ENCODE measurements at regions not wholly inside any gene's neighbourhood (a gene's known extent, or its start where the extent isn't known, plus 50 kb on each side); places are given as distances from the start of the nearest gene placed in this dataset.

DNA sequence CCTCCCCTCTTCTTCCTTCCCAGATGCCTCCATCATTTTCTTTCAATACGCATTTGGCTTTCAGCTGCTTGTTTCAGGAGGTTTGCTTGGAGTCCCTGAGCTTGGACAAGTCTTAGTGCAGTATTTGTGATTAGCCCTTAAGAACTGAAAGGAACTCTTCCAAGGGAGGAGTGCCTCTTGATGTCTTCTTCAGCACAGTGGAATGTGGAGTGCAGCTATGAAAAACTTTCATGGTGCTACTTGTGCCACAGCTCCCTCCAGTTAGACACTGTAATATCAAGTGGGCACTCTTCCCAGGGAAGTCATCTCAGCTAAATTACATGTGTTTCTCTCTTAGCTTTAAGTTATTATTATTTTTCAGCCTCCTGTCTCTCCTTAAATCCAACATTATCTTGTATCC is 173.1 kb downstream of the NECTIN3 start:
- DNase-seq (ENCODE audit: low spot score), result peak; percentile 50

DNA sequence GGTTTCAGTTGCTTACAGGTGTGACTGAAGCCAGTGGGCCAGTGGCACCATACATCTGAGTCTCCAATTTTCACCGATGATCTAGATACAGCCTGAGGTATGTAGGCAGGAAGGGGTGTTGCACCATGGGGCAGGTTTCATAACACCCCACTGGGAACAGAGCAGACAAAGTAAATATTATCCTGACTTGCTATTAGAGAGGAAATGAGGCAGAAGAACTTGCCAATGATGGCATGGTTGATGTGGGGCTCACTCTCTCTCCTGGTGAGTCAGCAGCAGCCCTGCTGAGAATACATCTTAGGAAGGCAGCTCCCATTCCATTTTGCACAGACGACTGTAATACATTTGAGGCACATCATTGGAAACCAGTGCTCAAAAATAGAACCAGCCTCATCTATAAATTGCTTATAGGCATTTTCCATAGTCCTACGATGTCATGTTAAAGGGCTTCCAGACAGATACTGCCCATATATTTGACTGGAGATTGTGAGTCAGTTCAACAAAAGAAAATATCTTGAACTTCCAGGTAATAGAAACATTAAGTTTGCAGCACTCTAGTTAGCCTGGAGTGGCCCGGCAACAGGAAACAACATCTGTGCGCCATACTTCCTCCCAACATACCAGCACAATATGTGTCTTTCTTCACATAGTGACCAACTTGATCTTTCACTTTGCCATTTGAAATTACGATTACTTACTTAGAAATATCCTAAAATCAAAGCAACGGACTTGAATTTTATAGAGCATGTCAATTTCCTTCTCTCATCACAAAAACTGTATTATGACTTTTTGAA is 175.5 kb downstream of the NECTIN3 start:
- DNase-seq (ENCODE audit: low spot score), result no peak

DNA sequence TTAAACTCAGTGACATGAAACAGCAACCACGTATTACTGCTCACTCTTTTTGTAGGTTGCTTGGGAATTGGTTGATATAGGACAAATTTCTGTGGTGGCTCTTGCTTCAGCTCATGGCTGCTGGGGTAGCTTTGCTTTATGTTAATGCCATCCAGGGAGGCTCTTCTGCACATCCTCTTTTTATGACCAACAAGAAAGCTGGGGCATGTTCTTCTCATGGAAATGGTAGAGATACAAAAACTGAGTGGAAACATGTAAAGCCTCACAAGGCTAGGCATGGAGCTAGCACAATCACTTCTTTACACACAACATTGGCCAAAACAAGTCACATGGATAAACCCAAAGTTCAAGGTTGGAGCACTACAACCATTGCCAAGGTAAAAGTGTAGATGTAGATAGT is 176.8 kb downstream of the NECTIN3 start:
- DNase-seq (ENCODE audit: low spot score), result no peak

DNA sequence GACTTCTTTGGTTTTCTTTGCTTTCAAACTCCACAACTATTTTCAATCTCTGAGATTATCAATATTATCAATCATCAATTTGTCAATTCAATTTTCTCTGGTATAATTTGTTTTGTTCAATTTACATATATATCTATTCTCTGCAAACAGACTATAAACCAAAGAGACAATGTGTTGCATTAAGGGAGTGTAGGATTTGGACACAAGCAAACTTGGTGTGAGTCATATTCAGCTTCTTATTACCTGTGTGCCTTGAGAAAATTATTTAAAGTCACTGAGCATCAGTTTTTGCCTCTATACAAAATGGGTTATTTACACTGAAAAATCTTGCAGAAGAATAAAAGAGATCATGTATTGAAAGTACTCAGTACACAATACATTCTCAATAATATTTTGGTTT is 177.8 kb downstream of the NECTIN3 start:
- DNase-seq (ENCODE audit: low spot score), result no peak

DNA sequence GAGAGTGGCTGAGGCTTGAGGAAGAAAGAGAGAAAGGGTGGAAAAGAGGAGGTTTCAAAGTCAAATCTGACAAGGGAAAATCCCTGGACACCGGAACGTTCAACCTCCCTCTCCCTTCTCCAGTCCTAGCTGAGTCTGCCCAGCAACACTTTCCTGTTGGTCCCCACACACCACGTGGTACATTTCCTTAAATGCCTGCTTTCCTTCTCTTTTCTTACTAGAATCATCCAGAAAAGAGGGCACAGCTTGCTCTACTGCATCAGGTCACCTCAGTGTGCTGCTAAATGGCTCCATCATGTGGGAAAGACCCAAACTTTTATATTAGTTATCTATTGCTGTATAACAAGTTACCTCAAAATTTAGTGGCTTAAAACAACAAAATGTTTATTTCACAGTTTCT is 181.2 kb downstream of the NECTIN3 start:
- DNase-seq (ENCODE audit: low spot score), result peak; percentile 65

DNA sequence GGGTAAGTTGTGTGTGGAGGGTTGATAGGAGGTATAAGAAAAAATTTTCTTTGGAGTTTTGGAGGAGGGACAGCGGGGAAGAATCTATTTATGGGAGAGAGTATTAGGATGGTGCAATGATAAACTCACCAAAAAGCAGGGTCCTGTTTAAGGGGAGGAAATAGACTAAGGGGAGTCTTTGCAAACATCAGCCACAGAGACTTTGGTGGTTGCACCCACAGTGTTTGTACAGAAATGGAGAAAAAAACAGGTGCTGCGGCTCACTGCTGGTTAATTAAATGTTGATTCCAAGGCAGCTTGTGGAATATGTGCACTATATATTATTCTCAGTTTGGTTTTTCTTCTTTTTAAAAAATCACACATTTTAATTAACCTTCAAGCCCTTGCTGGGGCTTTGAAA is 182.1 kb downstream of the NECTIN3 start:
- DNase-seq (ENCODE audit: low spot score), result no peak

DNA sequence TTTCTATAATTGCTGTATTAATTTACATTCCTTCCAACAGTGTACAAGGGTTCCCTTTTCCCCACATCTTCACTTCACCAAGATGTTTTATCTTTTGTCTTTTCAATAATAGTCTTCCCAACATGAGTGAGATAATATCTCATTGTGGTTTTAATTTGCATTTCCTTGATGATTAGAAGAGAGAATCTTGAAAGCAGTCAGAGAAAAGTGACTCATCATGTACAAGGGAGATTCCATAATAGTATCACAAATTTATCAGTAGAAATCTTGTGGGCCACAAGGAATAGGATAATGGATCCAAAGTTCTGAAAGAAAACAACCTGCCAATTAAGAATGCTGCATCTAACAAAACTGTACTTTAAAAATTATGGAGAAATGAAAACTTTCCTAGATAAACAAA is 189.3 kb downstream of the NECTIN3 start:
- DNase-seq (ENCODE audit: low spot score), result no peak

DNA sequence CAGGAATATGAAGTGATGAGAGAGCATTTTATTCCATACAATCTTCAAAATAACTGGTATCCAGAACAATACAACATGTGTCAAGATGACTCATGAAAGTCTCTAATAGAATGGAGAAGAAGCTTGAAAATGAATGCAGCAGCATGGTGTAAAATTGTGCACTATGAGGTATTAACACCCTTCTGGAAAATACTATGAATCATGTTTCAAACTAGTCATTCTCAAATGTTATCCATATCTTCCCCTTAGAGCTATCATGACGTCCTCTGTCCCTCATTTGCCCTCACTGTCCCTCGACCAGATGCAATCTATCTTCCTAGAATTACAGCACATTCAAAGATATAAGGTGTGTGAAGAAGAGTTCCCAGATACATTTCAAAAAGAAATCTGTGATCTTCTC is 198.2 kb downstream of the NECTIN3 start:
- DNase-seq (ENCODE audit: low spot score), result no peak

DNA sequence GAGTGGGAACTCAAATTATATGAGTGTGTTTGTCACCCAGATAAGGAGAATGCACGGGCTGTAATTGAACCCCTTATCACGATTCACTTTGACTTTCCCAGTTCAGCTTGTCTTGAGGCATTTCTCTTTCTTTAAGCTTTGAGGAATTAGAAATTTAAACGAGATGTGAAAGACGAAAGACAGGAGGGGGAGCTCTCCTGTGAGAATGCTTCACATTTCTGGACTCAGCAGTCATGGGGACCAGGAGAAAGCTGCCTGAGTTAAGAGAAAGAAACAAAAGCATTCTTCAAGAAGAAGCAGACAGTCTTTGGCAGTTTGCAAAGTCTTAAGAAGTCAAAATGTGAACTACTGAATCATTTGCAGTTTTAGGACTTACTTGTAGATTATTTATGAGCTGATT is 205.6 kb downstream of the NECTIN3 start:
- DNase-seq (ENCODE audit: low spot score), result peak; percentile 80

DNA sequence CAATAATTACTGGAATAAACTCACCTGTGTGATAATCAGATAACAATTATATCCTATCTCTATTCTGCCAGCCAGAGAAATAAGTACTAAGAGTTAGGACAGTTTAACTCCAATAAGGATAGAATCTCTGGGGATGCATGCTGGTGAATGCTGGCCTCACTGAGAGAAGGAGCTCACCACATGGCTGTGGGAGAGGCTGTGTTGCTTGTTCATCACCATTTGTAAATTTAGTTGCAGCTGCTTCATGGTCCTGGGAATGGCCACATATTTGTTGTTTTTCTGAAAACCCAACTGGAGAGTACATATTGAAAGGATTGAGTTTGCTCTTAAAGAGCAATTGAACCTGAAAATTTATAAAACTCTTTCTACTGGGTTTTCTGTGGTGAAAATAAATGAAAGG is 207.3 kb downstream of the NECTIN3 start:
- no peak for DNase-seq (ENCODE audit: low spot score)

DNA sequence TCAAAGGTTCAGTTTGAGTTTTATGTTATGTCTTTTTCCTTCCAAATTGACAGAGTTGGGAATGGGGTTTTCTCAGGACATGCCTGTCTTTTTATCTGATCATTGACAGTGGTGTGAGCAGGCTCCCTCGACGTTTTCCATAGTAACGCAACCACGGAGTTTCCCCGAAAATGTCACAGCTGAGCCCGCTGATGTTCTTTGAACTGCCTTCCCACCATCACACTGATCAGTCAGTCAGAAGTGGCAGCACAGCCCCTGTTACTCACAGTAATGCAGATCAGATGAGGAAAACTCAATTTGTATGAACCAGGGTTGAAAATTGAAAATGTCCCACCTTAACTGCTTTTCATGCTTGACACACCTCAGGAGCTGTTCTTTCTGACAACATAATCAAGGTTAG is 210.4 kb downstream of the NECTIN3 start:
- no peak for DNase-seq (ENCODE audit: low spot score)

DNA sequence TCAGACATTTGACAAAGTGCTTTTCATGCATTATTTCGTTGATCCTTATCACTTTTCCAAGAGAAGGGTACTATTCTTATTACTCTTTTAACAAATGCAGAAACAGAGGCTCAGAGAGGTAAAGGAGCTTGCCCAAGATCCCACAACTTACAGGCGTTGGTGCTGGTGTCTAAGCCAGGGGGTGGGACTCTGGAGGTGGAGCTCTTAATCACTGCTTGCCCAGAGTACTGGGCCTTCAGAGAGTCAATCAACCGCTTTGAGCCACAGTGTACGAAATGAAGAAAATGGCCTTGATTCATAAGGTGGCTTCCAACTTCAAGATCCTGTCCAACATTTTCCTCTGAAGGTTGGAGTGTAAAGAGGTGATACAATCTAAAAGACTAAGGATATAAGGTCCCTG is 211.5 kb downstream of the NECTIN3 start:
- no peak for DNase-seq (ENCODE audit: low spot score)

DNA sequence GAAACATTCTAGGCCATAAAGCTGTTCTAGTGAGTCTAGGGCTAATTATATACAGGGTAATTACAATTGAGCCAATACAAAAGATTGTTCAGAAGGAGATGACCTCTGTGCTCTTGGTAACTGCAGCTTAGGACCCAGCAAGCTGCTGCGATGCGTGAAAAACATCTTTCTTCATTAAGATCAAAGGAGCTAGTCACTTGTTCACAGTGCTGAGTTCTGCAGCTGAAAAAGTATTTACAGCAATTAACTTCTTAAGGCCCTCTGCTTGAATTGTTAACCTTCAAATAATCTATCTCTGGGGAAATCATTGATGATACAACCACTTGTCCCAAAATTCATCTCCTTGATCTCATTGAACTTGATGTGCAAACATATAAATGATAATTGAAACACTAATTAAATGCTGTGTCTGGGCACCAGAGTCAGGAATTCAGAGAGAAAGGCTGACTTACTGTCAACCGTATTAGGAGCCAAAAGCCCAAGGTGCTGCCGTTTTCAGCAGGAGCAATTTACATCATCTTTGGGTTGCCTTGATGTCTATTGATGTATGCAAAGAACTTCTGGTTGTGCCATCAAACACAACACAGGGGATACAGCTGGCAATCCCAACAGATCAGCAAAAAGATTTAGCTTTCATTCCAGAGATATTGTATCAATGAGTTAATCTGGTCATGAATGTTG is 213.0 kb downstream of the NECTIN3 start:
- no peak for DNase-seq (ENCODE audit: low spot score)

DNA sequence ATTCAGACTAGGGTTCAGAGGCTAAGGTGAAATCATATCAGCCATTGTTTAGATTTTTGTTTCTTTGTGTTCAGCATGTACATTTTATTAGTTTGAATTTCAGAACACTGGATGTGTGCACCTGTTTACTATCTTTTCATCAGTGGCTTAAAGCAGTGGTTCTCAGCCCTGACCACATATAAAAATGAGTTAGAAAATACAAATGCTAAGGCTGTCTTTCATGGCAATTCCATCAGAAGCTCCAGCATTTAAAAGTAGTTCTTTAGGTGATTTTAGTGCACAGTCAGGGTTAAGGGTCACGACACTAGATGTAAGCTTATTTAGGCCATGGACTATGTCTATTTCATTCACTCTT is 213.5 kb downstream of the NECTIN3 start:
- no peak for DNase-seq (ENCODE audit: low spot score)

DNA sequence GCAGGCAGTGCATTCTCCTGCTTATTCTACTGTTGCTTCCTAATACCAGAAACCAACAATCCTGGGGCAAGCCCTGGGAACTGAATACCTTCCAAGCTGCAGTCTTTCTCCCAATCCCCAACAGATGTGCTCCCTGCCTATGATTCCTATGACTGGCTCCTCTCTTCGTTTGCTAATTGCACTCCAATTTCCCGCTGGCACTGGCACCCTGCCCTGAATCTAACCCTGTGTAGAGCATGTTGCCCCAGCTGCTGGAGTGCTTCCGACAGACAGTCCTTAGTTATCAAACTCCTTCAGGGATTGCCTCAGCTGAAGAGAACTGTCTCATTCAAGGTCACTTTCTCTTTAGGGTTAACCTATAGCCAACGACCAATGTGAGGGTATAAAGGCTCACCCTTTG is 214.1 kb downstream of the NECTIN3 start:
- no peak for DNase-seq (ENCODE audit: low spot score)

DNA sequence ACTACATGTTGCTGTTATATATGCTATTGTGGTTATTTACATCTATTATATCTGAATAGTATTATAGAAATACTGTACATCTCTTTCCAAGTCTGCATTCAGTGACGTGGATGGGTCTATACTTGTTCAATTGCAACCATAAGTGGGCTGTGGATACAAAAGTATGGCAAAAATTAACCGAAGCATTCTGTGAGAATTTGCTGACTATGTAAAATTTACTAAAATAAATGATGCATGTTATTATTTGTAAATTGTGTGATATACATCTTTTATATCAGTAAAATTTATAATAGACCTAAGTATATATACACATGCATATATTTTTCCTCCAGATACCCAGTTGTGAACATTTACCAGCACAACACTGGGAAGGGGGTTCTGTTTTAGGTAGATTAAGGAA is 215.1 kb downstream of the NECTIN3 start:
- DNase-seq (ENCODE audit: low spot score), result no peak

DNA sequence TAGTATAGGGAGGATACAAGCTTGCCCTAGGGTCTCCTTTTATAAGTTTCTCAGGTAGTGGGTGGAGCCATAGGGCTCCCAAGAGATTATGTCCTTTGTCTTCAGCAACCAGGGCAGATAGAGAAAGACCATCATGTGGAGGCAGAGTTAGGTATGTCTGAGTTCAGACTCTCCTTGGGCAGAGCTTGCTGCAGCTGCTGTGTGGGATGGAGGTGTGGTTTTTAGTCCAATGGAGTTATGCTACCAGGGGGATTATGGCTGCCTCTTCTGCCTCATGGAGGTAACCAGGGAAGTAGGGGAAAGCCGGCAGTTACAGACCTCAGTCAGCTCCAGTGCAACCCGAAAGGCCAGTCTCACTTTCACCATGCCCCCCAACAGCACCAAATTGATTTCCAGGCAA is 220.5 kb downstream of the NECTIN3 start:
- DNase-seq (ENCODE audit: low spot score), result no peak

DNA sequence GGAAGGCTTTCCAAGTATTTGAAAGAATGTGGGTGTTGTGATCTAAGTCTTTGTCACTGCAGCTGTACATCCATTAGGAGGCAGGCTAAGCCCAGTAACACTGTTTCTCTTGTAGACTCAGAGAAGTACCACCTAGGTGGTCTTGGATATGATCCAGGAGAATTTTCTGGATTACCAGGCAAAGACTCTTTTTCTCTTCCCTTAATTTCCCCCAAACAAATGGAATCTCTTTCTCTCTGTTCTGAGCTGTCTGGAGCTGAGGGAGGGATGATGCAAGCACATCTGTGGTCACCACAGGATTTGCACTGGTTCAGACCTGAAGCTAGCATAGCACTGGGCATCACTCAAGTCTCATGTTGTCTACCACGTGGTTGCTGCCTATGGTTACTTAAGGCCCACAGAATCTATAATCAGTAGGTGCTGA is 227.6 kb downstream of the NECTIN3 start:
- no peak for DNase-seq (ENCODE audit: low spot score)

DNA sequence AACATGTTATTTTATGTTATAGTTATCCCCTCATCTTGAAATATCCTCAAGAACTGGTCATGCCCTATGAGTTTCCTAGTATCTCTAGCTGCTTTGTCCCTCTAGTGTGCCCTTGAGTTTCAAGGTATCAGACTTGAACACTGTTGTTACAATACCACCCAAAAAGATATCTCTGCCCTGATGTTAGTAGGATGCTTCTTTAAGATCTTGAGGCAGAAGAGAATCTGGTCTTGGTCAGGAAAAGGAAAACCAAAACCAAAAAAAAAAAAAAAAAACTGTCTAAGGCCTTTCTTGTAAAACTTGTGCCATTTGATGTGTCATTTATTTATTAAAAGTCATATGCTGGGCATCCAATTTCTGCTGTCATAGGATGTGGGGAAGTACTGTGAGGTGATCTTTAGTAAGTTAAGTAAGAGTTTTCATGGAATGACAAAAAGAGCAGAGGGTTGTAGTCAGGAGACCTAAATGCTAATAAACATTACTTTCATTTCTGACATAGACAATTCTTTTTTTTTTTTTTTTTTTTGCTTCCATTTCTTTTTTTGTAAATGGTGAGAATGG is 229.7 kb downstream of the NECTIN3 start:
- DNase-seq (ENCODE audit: low spot score), result no peak

DNA sequence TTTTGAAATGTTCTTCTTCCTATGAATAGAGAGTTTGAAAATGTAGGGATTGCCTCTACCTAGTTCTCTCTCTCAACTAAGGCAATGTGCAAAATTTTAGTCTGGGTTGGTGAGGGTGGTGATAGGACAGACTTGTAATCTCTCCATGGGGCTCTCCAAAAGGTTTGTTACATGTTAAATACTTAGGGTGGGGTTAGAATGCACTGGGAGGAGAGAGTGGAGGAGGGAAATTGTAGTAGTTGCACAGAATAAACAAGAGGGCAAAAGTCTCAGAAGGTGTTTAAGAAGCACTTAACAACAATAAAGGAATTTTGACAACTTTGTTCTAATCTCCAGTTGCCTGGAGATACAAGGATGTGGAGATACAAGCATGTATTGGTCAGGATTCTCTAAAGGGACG is 230.4 kb downstream of the NECTIN3 start:
- DNase-seq (ENCODE audit: low spot score), result no peak

DNA sequence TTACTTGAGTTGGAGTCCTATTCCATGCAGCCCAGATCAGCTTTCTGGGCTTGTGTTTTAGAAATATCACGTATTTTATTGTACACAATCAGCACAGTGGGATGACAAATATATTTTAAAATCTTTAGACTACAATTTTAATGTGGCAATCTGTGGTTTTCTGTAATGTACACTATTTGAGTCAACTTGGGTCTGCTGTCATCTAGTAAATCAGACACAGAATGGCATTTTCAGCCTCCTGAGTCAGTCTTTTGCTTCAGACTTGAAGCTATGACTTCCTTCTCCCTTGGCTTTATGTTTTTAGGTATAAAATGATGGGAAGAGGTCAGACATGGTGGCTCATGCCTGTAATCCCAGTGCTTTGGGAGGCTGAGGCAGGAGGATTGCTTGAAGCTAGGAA is 232.1 kb downstream of the NECTIN3 start:
- DNase-seq (ENCODE audit: low spot score), result no peak

DNA sequence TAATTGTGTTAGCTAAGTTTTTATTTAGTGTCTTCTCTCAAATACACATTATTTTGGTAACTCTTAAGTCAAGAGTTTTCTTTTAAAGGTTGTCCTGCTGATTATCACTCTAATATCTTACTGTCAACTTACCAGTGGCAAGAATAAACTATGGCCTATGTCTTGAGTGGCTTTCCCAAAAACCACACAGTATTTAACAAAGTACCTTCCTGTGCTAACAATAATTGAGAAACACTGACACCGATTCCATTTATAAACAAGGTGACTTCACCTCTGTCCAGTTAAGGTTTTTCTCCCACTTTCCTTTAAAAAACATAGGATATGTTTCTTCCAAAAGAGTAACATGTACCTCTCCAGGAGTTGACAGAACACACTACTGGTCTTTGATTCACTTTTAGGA is 234.3 kb upstream of the CD96 start:
- DNase-seq (ENCODE audit: low spot score), result no peak

DNA sequence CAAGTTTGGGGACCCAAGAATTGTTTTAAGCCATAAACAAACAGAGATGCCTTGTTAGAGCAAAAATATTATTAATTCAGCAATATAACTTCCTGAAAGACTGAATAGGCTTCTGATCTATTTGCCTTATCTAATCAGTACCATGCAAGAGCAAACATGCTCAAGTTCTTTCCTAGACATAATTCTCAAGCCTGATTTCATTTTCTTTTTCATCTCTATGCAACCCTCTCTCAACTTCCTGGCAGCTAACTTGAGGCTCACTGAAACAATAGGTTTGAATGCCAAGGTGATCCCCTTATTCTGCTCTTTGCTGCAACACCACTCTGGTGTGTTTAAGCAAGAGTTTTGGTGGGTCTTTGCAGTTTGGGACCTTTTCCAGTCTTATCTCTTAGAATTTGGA is 230.9 kb upstream of the CD96 start:
- no peak for DNase-seq (ENCODE audit: low spot score)

All from umbilical cord (tissue), 1 donor.